DND-41 (cell line): ENCODE measurements at regions not wholly inside any gene's neighbourhood (a gene's known extent, or its start where the extent isn't known, plus 50 kb on each side); places are given as distances from the start of the nearest gene placed in this dataset.

Source experiments
- ATAC-seq: fragments of 200-7000 bp; cut with Tn5 transposase; 3 replicates; pipeline ENCODE4 v1.9.1; 2021; ENCODE audit warnings: low read depth; ENCODE audit not compliant: insufficient read depth
- DNase-seq: peaks from one replicate; pipeline ENCODE4 v3.0.0-alpha.2; 2020
- H2AFZ ChIP-seq: 2 replicates; pipeline ENCODE4 v1.6.0; 2012; ENCODE audit warnings: low read depth, low read length
- H3K27ac ChIP-seq: 2 replicates; pipeline ENCODE4 v1.5.1; 2012; ENCODE audit warnings: low read length, inconsistent platforms
- H3K27me3 ChIP-seq: fragments of 200-600 bp; sonication (generic); 2 replicates; pipeline ENCODE4 v1.6.0; 2012; ENCODE audit warnings: low read length, mild to moderate bottlenecking, inconsistent platforms; ENCODE audit not compliant: insufficient read depth, poor library complexity
- H3K36me3 ChIP-seq: 2 replicates; pipeline ENCODE4 v1.5.1; 2012; ENCODE audit warnings: low read length, inconsistent platforms; ENCODE audit not compliant: insufficient read depth
- H3K4me1 ChIP-seq: 2 replicates; pipeline ENCODE4 v1.5.1; 2012; ENCODE audit warnings: mild to moderate bottlenecking, low read length; ENCODE audit not compliant: insufficient read depth
- H3K4me2 ChIP-seq: 2 replicates; pipeline ENCODE4 v1.6.0; 2012; ENCODE audit warnings: mild to moderate bottlenecking, moderate library complexity, low read length, inconsistent platforms; ENCODE audit not compliant: insufficient read depth
- H3K4me3 ChIP-seq, 2 experiments: fragments of 200-600 bp in 1 of 2; shearing (Covaris generic) in 1 of 2; 2 replicates each; pipeline ENCODE4 v1.5.1; 2012 to 2016; ENCODE audit warnings: inconsistent platforms in 2 of 2, low read length in 2 of 2, mild to moderate bottlenecking in 2 of 2, low read depth in 1 of 2, moderate library complexity in 1 of 2
- H3K79me2 ChIP-seq: 2 replicates; pipeline ENCODE4 v1.6.0; 2012; ENCODE audit warnings: low read length, inconsistent platforms; ENCODE audit not compliant: insufficient read depth
- H3K9ac ChIP-seq: 2 replicates; pipeline ENCODE4 v1.6.0; 2012; ENCODE audit warnings: low read depth, mild to moderate bottlenecking, inconsistent platforms, low read length, moderate library complexity
- H3K9me3 ChIP-seq: 2 replicates; pipeline ENCODE4 v1.5.1; 2012; ENCODE audit warnings: low read length, moderate library complexity, mild to moderate bottlenecking, inconsistent platforms; ENCODE audit not compliant: insufficient read depth, severe bottlenecking
- H4K20me1 ChIP-seq: 2 replicates; pipeline ENCODE4 v1.6.0; 2012; ENCODE audit warnings: low read length; ENCODE audit not compliant: insufficient read depth
- EZH2 ChIP-seq: IDR thresholded peaks from 3 replicates; pipeline ENCODE4 v1.6.1; 2012; ENCODE audit warnings: borderline replicate concordance, low read depth, mild to moderate bottlenecking, moderate library complexity, low read length, inconsistent platforms; ENCODE audit not compliant: severe bottlenecking
- TF ChIP-seq, protein P1 (sequence below): IDR thresholded peaks from 2 replicates; pipeline ENCODE4 v1.5.1; 2012; ENCODE audit warnings: borderline replicate concordance, low read length, moderate library complexity, mild to moderate bottlenecking; ENCODE audit not compliant: poor library complexity, severe bottlenecking; ENCODE audit errors: extremely low read depth

DNA sequence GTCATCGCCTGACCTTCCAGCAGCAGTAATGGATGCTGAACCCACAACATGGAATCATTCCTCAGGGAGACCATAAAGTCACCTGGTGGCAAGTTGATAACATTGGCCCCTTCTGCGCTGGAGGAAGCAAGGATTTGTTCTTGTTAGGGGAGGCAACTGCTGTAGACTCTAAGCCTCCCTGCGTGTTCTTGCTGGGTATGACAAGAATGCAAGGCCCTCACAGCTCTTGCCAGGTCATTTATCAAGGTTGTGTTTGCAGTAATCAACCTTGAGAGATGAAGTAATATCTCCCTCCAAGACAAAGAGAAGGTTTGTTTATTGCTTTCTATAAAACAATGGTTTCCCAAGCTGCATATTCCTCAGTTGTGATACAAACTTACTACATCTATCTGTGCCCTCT, 80.9 kb downstream of the PERP start:
- TF ChIP-seq, protein P1, sequence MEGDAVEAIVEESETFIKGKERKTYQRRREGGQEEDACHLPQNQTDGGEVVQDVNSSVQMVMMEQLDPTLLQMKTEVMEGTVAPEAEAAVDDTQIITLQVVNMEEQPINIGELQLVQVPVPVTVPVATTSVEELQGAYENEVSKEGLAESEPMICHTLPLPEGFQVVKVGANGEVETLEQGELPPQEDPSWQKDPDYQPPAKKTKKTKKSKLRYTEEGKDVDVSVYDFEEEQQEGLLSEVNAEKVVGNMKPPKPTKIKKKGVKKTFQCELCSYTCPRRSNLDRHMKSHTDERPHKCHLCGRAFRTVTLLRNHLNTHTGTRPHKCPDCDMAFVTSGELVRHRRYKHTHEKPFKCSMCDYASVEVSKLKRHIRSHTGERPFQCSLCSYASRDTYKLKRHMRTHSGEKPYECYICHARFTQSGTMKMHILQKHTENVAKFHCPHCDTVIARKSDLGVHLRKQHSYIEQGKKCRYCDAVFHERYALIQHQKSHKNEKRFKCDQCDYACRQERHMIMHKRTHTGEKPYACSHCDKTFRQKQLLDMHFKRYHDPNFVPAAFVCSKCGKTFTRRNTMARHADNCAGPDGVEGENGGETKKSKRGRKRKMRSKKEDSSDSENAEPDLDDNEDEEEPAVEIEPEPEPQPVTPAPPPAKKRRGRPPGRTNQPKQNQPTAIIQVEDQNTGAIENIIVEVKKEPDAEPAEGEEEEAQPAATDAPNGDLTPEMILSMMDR, result no peak
- TF ChIP-seq EZH2, result no peak
- Histone ChIP-seq H3K9ac (no peak overlapping the region), H2AFZ (no peak overlapping the region), H3K36me3 (no peaks in the 10 kb centered on the region), H3K9me3 (no peaks in the 10 kb centered on the region), H3K4me3 (no peak overlapping the region), H3K27ac (no peak overlapping the region), H3K4me1 (no peaks in the 10 kb centered on the region), H3K79me2 (no peaks in the 10 kb centered on the region), H3K27me3 (no peaks in the 10 kb centered on the region), H3K4me2 (no peak overlapping the region), H4K20me1 (no peaks in the 10 kb centered on the region)
- ATAC-seq, result no peak
- DNase-seq, result no peak

DNA sequence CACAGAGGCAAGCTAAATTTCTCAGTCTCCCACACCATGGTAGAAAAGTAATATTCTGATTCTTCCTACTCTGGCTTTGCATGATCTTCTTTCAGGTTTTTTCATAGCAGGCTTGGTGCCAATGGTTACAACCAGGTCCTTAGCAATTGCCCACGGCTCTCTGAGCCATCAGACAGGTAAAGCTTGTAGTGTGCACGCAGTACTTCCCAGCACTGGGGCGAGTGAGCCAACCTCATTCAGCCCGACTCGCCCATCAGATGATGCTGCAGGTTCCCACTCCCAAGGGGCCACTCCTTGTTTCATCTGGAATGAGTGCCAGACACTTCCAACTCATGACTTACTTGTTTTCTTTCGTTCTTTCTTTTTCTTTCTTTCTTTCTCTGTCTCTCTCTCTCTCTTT, 78.3 kb downstream of the PERP start:
- Histone ChIP-seq H2AFZ (no peak overlapping the region), H3K79me2 (no peaks in the 10 kb centered on the region), H3K27me3 (no peaks in the 10 kb centered on the region), H3K36me3 (no peaks in the 10 kb centered on the region), H3K4me3 (no peak overlapping the region), H3K4me2 (no peak overlapping the region), H3K9me3 (no peaks in the 10 kb centered on the region), H4K20me1 (no peaks in the 10 kb centered on the region), H3K4me1 (no peaks in the 10 kb centered on the region), H3K9ac (no peak overlapping the region), H3K27ac (no peak overlapping the region)
- DNase-seq (no peak), ATAC-seq (no peak)
- no peak for TF ChIP-seq EZH2
- TF ChIP-seq, protein P1, result no peak

DNA sequence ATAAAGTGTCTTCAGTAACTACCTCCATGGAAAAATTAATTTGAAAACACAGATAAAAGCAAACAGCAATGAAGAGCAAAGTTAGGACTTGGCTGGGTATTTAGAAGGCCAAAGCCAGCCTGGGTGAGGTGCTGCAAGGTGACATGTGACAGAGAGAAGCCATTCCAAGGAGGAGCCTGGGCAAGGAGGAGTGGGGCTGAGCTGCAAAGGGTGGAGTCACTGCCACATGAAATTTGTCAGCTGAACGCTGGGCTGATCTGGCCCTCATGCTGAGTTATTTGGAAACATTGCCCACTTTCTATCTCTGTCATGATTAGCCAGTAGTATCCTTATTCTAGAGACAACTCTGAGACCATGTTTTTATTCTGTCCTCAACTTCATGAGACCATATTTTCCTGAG, 76.3 kb downstream of the PERP start:
- TF ChIP-seq, protein P1, result no peak
- TF ChIP-seq EZH2, result no peak

DNA sequence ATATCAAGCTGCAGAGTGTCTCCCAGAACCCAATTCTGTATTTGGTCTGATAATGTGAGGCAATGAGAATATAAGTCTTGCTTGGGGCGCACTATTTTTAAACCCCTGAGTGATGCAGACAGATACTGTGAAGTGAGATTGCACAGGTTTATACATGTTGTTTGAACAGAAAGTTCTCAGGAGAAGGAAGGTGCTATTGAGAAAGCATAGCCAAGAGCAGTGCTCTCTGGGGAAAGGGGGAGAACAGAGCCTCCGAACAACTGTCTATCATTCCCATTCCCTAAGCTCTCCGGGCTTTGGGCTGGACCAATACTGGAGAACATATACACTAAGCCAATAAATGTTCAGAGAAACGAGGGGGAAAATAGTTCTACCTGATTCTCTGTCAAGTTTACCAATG, 75.8 kb downstream of the PERP start:
- Histone ChIP-seq H4K20me1 (no peaks in the 10 kb centered on the region), H3K4me3 (no peak overlapping the region), H3K9me3 (no peaks in the 10 kb centered on the region), H2AFZ (no peak overlapping the region), H3K4me2 (no peak overlapping the region), H3K9ac (no peak overlapping the region), H3K27me3 (no peaks in the 10 kb centered on the region), H3K36me3 (no peaks in the 10 kb centered on the region), H3K27ac (no peak overlapping the region), H3K79me2 (no peaks in the 10 kb centered on the region), H3K4me1 (no peaks in the 10 kb centered on the region)
- TF ChIP-seq, protein P1, result no peak
- TF ChIP-seq EZH2, result no peak
- DNase-seq (no peak), ATAC-seq (no peak)

More for the DNA sequence above, 76.3 kb downstream of the PERP start:
- DNase-seq (no peak), ATAC-seq (no peak)
- H3K4me3 ChIP-seq, result no peak overlapping the region
- H3K9ac ChIP-seq, result no peak overlapping the region
- no peaks in the 10 kb centered on the region for H3K27me3 ChIP-seq
- H3K36me3 ChIP-seq, result no peaks in the 10 kb centered on the region
- no peaks in the 10 kb centered on the region for H4K20me1 ChIP-seq
- H3K9me3 ChIP-seq, result no peaks in the 10 kb centered on the region
- no peak overlapping the region for H3K27ac ChIP-seq
- no peaks in the 10 kb centered on the region for H3K4me1 ChIP-seq
- H3K79me2 ChIP-seq, result no peaks in the 10 kb centered on the region
- no peak overlapping the region for H3K4me2 ChIP-seq
- no peak overlapping the region for H2AFZ ChIP-seq
